IPS-NIHi11 (cell line): ENCODE measurements at regions not wholly inside any gene's neighbourhood (a gene's known extent, or its start where the extent isn't known, plus 50 kb on each side); places are given as distances from the start of the nearest gene placed in this dataset.

Experiments
- DNase-seq: peaks from one replicate; pipeline ENCODE4 v3.0.0; 2012; ENCODE audit warnings: mixed read lengths, low spot score

DNA sequence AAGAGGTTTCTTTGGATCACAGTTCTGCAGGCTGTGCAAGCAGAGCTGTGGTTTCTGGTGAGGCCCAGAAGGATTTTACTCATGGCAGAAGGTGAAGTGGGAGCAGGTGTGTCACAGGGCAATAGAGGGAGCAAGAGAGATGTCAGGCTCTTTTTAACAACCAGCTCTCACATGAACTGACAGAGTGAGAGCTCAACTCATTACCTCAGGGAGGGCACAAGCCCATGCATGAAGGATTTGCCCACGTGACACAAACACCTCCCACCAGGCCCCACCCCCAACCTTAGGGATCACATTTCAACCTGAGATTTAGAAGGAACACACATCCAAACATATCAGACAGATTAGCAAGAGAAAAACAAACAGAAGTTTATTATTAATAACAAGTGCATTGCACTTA, 470.4 kb downstream of the GALC start:
- DNase-seq: peak; percentile 23

DNA sequence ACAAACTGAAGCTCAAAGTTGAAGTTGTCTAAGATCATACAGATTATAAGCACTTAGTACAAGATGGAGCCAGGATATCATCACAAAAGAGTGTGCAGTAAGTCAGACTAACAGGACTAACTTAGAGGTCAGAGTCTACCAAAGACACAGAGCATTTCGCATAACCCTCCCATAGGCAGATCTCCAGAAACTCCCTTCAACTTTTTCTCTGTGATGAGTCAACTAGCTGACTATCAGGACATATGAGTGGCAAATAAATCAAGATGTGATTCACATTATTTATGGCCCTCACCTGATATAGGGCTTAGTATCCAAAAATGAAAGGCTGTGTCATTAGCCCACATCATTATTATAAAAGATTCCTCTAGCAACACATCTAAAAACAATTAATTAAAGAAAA, 484.6 kb downstream of the GALC start:
- no peak for DNase-seq

DNA sequence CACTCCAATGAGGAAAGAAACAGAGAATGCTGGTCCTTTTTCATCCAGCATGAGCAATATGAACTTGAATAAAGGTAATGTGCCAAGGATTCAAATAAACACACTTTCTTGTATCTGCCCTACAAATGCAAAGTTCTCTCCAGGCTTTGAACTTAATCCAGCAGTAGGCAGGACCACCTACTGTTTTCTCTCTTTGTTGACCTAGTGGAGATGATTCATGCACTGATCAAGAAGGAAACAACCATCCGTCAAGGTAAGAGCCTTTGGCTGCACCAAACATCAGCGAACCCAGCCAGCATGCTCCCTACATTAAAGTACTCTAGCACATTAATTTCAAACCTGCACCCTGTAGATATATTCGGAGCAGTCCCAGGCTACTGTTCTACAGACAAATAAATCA, 489.3 kb downstream of the GALC start:
- peak; percentile 17 for DNase-seq

DNA sequence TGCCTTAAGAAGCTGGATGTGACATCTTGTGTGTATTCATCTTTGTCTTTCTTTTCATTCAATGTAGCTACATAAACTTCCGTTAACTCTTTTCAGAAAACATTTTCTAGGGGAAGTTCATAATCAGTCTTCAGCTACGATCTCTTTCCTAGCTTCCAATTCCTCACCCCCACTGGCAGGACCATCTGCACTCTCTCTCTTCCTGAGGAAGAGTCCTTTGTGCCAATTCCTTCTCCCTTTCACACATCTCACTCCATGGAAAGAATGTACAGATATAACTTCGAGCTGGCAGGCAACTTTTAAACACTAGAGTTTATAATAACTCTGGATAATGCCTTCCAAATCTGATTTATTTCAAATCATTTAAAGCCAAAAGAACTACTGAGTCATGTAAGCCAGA, 495.7 kb downstream of the GALC start:
- DNase-seq: no peak

DNA sequence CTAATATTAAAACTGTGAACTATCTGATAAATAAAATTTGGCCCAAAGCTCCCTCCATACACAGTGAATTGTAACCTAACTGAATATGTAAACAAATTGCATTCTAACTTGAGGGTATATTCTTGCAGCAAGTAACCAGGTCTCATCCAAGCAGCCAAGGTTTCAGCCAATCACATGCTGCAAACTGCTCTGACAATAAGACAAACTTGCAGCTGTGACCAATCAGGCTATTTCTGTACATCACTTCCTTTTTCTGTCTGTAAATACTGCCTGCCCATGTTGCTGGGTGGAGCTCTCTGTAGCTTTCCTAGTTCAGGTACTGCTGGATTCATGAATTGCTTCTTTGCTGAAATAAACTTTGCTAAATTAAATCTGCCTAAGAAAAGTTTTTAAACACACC, 499.0 kb downstream of the GALC start:
- no peak for DNase-seq

DNA sequence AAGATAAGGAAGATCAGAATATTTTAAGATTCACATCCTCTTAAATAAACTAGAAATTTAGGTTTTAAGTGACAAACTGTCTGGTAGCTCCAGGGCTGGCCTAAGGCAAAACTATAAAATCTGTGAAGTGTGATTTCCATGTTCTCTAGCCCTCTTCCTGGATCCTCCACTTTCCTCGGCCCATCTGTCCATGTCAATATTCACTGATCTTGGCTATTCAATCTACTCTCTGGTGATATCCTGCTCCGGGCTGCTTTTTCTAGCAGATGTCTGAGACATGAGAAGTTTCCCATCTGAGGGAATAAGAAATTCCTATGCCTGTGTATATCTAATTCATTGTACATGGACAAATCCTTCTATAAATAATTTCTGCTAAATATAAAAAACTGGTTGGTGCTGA, 500.4 kb downstream of the GALC start:
- no peak for DNase-seq

DNA sequence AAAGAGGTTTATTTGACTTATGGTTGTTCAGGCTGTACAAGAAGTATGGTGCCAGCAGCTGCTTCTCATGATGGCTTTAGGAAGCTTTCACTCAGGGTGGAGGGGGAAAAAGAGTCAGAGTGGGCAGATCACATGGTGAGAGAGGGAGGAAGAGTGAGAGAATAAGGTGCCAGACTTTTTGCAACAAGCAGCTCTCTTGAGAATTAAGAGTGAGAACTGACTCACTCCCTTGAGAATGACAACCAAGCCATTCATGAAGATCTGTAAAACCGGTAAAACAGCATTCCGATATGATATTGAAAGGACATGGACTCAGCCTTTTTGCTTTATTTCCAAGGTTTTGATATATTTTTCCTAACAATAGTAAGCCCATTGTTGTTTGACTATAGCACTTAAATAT, 501.2 kb downstream of the GALC start:
- no peak for DNase-seq

DNA sequence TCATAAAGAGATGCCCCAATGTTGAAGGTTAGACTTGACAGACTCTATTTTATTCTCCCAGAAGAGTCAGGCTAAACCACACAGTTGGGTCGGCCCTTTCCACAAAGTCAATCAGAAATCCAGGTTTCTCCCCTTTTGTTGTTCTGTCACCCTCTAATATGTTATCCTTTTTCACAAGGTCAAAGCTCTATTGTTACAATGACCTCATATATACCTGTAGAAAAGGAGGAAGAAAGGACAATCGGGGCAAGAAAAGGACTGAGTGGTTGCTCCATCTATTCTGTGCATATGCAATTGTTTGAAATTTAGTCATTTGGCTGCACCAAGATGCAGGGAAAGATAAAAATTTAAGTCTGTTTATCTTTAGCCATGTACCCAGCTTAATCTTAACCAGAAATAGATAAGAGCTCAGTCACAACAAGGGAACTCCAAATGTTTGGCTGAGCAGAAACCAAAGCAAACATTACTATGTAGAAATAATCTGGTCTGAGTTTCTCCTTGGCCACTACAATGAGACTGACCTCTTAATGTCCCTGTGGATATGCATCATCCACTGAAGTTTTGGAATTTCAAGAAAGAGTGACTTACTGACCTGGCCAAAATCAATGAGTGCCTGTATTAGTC, 503.7 kb downstream of the GALC start:
- DNase-seq: no peak

DNA sequence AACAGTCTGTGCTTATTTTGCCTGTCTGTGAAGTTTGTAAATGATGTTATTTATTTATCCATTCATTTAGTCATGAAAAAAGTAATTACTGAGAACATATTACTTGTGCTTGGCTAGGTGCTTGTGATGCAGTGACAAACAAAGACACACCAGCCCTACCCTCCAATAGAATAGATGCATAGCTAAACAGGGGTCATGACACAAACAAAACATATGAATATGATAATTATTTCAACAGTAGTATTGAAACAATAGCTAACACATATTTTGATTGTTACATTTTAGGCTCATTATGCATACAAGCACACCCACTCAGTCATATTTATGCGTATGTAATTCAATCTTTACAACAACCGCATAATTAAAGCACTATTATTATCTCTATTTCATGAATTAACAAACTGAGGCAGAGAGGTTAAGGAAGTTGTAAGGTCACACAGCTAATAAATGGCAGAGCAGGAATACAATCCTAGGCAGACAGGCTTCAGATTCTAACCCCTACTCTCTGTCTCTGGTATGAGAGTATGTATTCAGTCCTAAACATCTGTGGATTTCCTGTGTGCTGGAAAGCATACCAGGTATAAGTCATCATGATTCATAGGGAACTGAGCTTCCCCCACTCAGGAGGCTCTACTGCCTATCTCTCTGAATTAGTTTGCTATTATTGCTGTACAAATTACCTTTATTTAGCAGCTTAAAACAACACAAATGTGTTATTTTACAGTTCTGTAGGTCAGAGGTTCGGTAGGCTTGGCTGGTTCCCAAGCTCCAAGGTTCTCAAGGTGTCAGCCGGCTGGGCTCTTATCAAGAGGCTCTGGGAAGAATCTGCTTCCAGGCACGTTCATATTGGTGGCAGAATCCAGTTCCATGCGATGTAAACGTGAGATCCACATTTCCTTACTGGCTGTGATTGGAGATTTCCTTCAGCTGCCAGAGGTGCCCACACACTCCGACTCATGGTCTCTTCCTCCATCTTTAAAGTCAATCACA, 509.4 kb downstream of the GALC start:
- DNase-seq: no peak

DNA sequence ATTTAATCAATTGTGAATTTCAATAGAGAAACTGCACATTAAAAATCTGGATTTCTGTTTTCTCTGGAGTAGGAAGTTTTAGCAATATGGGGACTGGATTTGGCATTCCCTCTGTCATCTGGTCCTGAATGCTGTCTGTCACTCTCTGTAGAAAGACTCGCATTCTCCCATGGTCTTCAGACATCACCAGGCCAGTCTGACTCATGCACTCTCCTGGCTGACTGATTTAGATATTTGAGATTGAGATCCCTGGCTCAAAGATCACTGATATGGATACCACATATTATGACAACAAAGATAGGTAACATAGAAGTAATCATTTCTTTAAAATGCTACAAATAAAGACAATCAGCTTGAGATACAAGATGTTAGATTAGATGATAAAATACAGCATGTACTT, 524.5 kb downstream of the GALC start:
- no peak for DNase-seq

DNA sequence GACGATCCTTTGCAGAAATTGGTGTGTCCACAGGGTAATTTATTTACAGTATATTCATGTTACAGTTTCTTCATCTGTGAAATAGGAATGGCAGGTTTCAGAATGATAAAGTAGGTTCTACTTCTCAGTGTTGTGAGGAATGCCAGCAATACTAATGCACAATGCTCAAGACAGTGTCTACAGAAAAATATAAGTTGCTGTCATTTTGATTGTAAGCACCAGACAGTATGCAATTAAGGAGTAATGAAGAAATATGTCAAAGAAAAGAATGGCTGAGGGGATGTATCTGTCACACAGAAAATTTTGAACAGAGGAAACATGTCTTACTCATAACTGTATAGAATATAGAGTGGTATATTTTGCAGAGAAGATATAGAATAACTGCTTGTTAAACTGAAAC, 525.4 kb downstream of the GALC start:
- DNase-seq: no peak

DNA sequence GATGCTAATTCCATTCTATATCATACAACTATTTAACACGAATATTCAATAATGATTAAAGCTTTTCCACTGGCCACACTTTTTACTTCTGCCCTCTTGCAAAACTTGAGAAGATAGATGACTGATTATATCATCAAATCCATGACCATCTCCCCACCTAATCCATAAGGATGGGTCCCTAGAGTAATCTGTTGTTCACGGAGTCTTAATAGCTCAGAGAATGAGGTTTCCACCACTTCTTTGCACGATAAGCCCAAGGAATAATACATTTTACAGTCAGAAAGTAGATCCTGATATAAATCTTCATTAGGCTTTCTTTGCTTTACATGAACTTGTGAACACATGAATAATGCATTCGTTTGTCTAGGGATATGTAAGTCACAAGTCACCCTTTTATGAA, 527.2 kb downstream of the GALC start:
- no peak for DNase-seq

DNA sequence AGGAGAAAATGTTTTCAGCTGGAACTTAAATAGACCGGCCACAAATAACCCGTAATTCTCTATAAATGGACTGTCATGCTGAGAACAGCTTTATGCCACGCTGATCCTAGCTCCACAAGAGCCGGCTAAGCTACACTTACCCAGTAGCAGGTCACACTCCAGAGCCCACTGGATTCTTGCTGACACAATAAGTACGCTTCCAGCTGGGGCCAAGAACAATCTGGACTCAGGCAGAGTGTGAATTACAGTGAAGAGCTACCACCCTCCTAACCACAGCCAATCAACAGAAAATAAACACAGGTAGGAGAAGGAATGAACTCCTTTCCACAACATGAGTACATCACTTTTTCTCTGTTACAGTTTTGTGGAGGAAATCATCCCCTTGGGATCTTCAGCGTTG, 531.3 kb downstream of the GALC start:
- no peak for DNase-seq

DNA sequence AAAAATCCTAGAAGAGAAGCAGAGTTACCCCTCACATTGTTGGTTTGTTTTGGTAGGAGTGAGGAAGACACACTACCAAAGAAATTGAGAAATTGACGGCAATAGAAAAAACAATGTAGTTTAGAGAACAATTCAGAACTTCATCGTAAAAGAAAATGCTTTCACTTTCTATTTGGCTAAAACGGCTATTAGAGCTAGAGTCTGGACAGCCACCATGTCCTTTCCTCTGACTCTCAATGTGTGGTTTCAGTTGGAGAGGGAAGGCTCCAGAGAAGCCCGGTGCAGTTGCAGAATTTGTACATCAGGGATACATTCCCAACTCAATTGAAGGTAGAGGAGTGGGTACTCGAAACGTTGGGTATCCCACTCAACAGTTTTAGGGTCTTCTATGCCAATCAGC, 535.3 kb downstream of the GALC start:
- DNase-seq: no peak

DNA sequence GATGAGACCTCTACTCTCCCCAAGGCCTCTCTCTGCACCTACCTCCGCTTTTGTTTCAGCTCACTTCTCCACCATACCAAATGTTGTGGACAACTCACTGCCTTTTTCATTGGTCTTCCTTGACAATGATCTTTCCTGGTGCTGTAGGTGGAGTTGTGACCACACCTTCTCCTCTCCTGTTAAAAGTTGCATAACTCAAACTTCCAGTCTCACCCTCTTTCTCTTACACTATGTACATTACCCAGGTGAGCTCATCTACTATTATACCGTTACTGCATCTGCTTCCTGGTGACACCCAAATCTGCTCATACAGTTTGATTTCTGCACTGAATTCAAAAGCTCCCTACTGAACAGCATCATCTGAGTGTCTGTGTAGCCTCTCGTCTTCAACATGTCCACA, 542.8 kb downstream of the GALC start:
- no peak for DNase-seq

DNA sequence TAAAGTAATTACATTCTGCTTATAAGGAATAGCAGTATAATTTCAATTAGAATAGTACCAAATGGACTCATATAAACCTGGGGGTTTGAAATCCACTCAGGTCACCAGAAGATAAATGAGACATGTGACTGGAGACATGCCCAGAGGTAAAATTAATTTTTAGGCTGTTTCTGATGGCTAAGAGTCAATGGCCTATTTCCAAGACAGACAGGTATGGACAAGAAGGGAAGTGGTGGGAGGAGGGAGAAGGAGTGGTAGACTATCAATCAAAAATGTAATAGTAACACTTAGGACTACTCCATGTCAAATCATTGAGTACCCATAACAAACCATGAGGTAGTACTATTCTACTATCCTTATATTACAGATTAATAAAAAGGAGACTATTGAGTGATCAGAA, 544.0 kb downstream of the GALC start:
- DNase-seq: no peak

DNA sequence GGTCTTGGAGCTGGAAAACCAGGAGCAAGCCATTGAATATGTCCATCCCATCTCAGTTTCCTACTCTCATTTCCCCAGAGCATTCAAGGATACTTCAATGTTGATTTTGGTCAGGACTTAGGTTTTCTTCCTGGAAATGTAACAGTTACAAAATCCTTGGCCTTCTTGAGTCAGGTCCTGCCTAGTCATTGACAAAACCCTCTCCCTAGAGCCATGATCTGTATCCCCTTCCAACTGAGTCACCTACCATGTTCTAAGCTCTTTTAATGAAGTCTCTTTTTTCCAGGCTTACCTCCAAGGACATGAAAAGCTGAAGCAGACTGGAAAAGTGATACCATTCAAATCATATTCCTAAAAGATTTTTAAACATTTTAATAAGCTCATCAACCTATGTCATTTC, 549.2 kb downstream of the GALC start:
- no peak for DNase-seq

DNA sequence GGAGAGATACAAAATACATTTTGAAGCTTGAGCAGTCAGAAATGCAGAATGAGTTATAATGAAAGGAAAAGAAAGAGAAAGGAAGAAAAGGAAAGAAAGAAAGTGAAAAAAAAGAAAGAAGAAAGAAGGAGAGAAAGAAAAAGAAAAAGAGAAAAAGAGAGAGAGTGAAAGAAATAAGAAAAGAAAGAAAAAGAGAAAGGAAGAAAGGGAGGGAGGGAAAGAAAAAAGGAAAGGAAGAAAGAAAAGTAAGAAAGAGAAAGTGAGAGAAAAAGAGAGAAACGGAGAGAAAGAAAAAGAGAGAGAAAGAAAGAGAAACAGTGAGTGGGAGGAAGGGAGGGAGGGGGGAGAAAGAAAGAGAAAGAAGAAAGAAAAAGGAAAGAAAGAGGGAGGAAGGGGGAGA, 549.9 kb downstream of the GALC start:
- no peak for DNase-seq

DNA sequence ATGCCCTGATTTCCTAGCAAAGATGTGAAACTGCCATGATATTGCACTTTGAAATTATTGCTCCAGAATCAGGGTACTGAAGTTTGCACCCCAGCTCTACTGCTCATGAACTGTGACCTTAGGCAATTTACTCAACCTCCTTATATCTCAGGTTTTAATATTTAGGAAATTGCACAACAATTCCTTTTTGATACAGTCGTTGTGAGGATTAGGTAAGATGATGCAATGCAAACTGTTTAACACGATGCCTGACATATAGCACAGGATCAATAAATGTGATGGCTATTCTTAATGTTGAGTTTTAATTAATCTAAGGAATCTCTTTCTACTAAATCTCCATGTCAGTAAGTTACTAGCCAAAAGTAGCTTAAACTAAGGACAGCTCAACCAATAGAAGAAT, 555.8 kb downstream of the GALC start:
- no peak for DNase-seq

DNA sequence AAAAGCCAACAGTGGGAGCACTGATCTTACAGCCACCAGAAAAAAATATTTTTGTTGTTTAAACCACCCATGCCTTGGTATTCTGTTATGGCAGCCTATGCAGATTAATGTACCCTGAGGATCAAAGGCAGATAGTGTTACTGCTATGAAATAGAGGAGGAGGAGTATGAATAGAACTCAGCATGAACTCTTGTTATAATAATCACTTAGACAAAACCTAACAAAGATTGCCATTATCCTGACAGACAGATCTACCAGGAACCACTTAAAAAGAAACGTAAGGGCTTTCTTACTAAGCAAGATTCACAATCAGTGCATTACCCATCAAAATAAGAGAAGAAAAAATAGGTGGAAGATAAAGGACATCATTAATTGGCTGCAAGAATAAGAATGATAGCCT, 558.3 kb downstream of the GALC start:
- DNase-seq: no peak

DNA sequence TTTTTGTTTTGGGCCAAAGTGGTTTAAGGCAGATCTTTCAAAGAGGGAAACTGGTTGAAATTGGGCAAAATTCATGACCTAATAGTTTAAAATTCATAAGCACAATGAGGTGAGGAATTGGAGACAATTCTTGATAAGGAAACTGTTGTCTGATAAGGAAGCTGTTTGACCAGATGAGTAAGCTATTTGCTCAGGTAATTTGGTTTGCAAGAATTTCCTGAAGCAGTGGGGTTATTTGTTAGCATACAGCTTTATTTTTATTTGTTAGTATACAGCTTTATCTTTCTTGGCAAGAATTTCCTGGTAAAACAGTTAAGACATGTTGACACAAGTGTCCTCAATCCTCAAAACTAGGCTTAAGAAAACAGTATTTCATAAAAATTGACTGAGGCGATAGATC, 559.0 kb downstream of the GALC start:
- DNase-seq: no peak

DNA sequence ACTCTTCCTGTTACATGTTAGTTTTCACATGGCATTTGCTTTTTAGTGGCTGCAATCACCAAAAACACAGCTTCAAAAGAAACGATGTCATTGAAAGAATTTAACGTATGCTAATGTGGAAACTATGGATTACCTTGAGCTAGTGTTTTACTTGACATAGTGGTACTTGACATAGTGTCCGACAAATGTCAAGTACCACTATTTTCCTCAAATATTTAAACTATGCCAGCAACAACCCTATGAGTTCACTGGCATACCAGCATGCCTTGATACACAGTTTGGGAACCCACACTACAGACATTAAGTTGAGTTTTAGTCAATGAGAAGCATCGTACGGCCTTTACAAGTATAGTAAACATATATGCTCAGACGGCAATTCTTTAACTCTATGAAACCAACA, 560.3 kb downstream of the GALC start:
- no peak for DNase-seq

DNA sequence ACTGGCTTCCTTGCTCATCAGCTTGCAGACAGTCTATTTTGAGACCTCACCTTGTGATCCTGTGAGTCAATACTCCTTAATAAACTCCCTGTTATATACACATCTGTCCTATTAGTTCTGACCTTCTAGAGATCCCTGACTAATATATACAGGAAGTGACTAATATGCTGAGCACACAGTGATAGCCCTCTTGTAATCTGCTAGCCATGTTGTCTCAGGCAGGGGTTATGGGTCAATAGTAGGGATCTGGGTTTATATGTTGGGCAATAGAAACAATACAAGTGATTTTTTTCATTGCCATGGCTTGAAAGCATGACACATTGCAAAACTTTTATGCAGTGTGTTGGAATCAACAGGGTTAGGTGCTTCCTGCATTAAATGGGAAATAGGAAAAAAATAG, 562.2 kb downstream of the GALC start:
- no peak for DNase-seq

DNA sequence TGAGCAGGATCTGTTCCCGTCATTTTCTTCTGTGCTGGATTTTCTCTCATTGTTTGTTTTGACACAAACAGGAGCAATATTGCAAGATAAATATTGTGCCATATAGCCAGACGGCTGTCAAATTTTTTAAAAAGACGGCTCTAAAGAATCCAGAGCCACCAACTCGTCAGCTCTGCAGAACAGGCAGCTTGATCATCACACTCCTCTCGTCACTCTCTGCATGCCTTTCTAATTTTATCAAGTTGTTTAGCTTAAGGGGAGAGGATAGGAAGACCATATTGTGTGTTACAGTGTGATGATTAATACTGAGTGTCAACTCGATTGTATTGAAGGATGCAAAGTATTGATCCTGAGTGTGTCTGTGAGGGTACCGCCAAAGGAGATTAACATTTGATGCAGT, 562.8 kb downstream of the GALC start:
- no peak for DNase-seq
